Choroid plexus epithelial cell (primary cell): ENCODE measurements at regions not wholly inside any gene's neighbourhood (a gene's known extent, or its start where the extent isn't known, plus 50 kb on each side); places are given as distances from the start of the nearest gene placed in this dataset.

Experiments
- DNase-seq: peaks from one replicate; pipeline ENCODE4 v3.0.0-alpha.2; 2010; ENCODE audit warnings: low read depth
- H3K4me3 ChIP-seq: 2 replicates; pipeline ENCODE4 v1.5.1; 2011; ENCODE audit warnings: low read depth, mild to moderate bottlenecking, control low read depth, low read length, moderate library complexity
- CTCF ChIP-seq: conservative IDR thresholded peaks from 2 replicates; pipeline ENCODE4 v1.5.1; 2011; ENCODE audit warnings: low read depth, mild to moderate bottlenecking, control low read depth, inconsistent platforms, low read length, moderate library complexity

GRCh38 chr6:26213334-26214075 is 126.3 kb downstream of the HFE start:
- no peak for TF ChIP-seq CTCF
- DNase-seq = no peak
- H3K4me3 ChIP-seq = no peak overlapping the region

GRCh38 chr6:26214803-26215584 is 127.8 kb downstream of the HFE start:
- peak overlapping the region; percentile 60 for H3K4me3 ChIP-seq
- no peak for TF ChIP-seq CTCF
- DNase-seq = no peak

- peak overlapping the region; percentile 60 for H3K4me3 ChIP-seq
- TF ChIP-seq CTCF = no peak
- peak; percentile 28 for DNase-seq
Measured at GRCh38 chr6:26215585-26216358, 128.5 kb downstream of the HFE start.

- no peak for TF ChIP-seq CTCF
- peak; percentile 99 for DNase-seq
- peak overlapping the region; percentile 71 for H3K4me3 ChIP-seq
Measured at GRCh38 chr6:26216359-26216885, 129.2 kb downstream of the HFE start.

GRCh38 chr6:26216886-26217713 is 129.9 kb downstream of the HFE start:
- peak; percentile 64 for TF ChIP-seq CTCF
- peak overlapping the region; percentile 71 for H3K4me3 ChIP-seq
- DNase-seq = peak; percentile 93

GRCh38 chr6:26217714-26218075 is 130.5 kb downstream of the HFE start:
- TF ChIP-seq CTCF = no peak
- peak overlapping the region; percentile 71 for H3K4me3 ChIP-seq
- DNase-seq = peak; percentile 37
